Cardiac septum (tissue), 1 donor: ENCODE measurements at regions not wholly inside any gene's neighbourhood (a gene's known extent, or its start where the extent isn't known, plus 50 kb on each side); places are given as distances from the start of the nearest gene placed in this dataset.

Experiments
- DNase-seq: peaks from one replicate; pipeline ENCODE4 v3.0.0-alpha.2; 2020; ENCODE audit warnings: low spot score
- intact Hi-C: fragments of 100-400 bp; cut with DNase I; formaldehyde crosslinking; loops from one replicate; pipeline ENCODE4 v1.14.0; 2022
- donor health status: DM: no; HTN: no; CAD: no.

GRCh38 chr10:78772986-78773530 lies 295.7 kb upstream of the ZMIZ1 start:
- peak; percentile 57 for DNase-seq
- intact Hi-C loops = loop anchor here (10.0 kb wide), 1 partner anchor 422 kb away; no protein-coding TSS in a partner anchor

GRCh38 chr10:78774614-78774998 lies 294.2 kb upstream of the ZMIZ1 start:
- peak; percentile 29 for DNase-seq
- intact Hi-C loops = loop anchor here (10.0 kb wide), 1 partner anchor 420 kb away; no protein-coding TSS in a partner anchor

- peak; percentile 74 for DNase-seq
- intact Hi-C loops = loop anchor here (10.0 kb wide), 1 partner anchor 420 kb away; no protein-coding TSS in a partner anchor
Measured at GRCh38 chr10:78774999-78775711, 293.6 kb upstream of the ZMIZ1 start.

- intact Hi-C loops = loop anchor here (10.0 kb wide), 1 partner anchor 419 kb away; no protein-coding TSS in a partner anchor
- DNase-seq = peak; percentile 29
Measured at GRCh38 chr10:78775891-78776290, 292.9 kb upstream of the ZMIZ1 start.

- intact Hi-C loops = loop anchor here (10.0 kb wide), 1 partner anchor 418 kb away; no protein-coding TSS in a partner anchor
Measured at GRCh38 chr10:78776756-78777155, 292.0 kb upstream of the ZMIZ1 start.

GRCh38 chr10:78777466-78777865 lies 291.3 kb upstream of the ZMIZ1 start:
- intact Hi-C loops = loop anchor here (10.0 kb wide), 1 partner anchor 417 kb away; no protein-coding TSS in a partner anchor

More at GRCh38 chr10:78776756-78777155, 292.0 kb upstream of the ZMIZ1 start:
- DNase-seq = peak; percentile 31

GRCh38 chr10:78777867-78778266 lies 290.9 kb upstream of the ZMIZ1 start:
- intact Hi-C loops = loop anchor here (10.0 kb wide), 1 partner anchor 417 kb away; no protein-coding TSS in a partner anchor
- DNase-seq = peak; percentile 71

More at GRCh38 chr10:78777466-78777865, 291.3 kb upstream of the ZMIZ1 start:
- peak; percentile 79 for DNase-seq

- DNase-seq = peak; percentile 59
- intact Hi-C loops = loop anchor here (10.0 kb wide), 1 partner anchor 416 kb away; no protein-coding TSS in a partner anchor
Measured at GRCh38 chr10:78778444-78779338, 290.1 kb upstream of the ZMIZ1 start.

- intact Hi-C loops = loop anchor here (10.0 kb wide), 1 partner anchor 415 kb away; no protein-coding TSS in a partner anchor
- DNase-seq = peak; percentile 56
Measured at GRCh38 chr10:78779339-78779955, 289.3 kb upstream of the ZMIZ1 start.

GRCh38 chr10:78780551-78780961 lies 288.2 kb upstream of the ZMIZ1 start:
- peak; percentile 83 for DNase-seq
- intact Hi-C loops = loop anchor here (10.0 kb wide), 1 partner anchor 284 kb away; the partner anchor contains the start of gene ZMIZ1

- intact Hi-C loops = loop anchor here (10.0 kb wide), 1 partner anchor 283 kb away; the partner anchor contains the start of gene ZMIZ1
- peak; percentile 58 for DNase-seq
Measured at GRCh38 chr10:78781251-78781913, 287.4 kb upstream of the ZMIZ1 start.

GRCh38 chr10:78781991-78782390 lies 286.8 kb upstream of the ZMIZ1 start:
- intact Hi-C loops = loop anchor here (10.0 kb wide), 1 partner anchor 283 kb away; the partner anchor contains the start of gene ZMIZ1
- peak; percentile 53 for DNase-seq

GRCh38 chr10:78782441-78782840 lies 286.3 kb upstream of the ZMIZ1 start:
- intact Hi-C loops = loop anchor here (10.0 kb wide), 1 partner anchor 282 kb away; the partner anchor contains the start of gene ZMIZ1
- peak; percentile 61 for DNase-seq

GRCh38 chr10:78783753-78784152 lies 285.0 kb upstream of the ZMIZ1 start:
- no peak for DNase-seq
- intact Hi-C loops = loop anchor here (10.0 kb wide), 1 partner anchor 281 kb away; the partner anchor contains the start of gene ZMIZ1

GRCh38 chr10:78784546-78784945 lies 284.2 kb upstream of the ZMIZ1 start:
- intact Hi-C loops = loop anchor here (10.0 kb wide), 1 partner anchor 280 kb away; the partner anchor contains the start of gene ZMIZ1
- DNase-seq = peak; percentile 20

- intact Hi-C loops = loop anchor here (10.0 kb wide), 1 partner anchor 280 kb away; the partner anchor contains the start of gene ZMIZ1
- DNase-seq = no peak
Measured at GRCh38 chr10:78785066-78785465, 283.7 kb upstream of the ZMIZ1 start.

- intact Hi-C loops = loop anchor here (10.0 kb wide), 1 partner anchor 279 kb away; the partner anchor contains the start of gene ZMIZ1
- DNase-seq = no peak
Measured at GRCh38 chr10:78785991-78786390, 282.8 kb upstream of the ZMIZ1 start.

GRCh38 chr10:78787125-78787524 lies 281.6 kb upstream of the ZMIZ1 start:
- DNase-seq = no peak
- intact Hi-C loops = loop anchor here (10.0 kb wide), 1 partner anchor 278 kb away; the partner anchor contains the start of gene ZMIZ1
